ENCODE measurements at regions not wholly inside any gene's neighbourhood (a gene's known extent, or its start where the extent isn't known, plus 50 kb on each side); places are given as distances from the start of the nearest gene placed in this dataset.

GRCh38 chr6:44659726-44660125 lies 272.2 kb downstream of the CDC5L start:
- H3K36me3 ChIP-seq (ENCODE audit: control insufficient read depth in 2 of 3, insufficient read depth in 3 of 3, low read length in 3 of 3): no peaks in the 10 kb centered on the region
- H3K4me3 ChIP-seq (ENCODE audit: low read length): no peak overlapping the region
- H3K4me1 ChIP-seq (ENCODE audit: control insufficient read depth in 2 of 2, insufficient read depth in 2 of 2, low read length in 2 of 2): peaks cover 0 to 9% of the 10 kb centered on the region in 2 donors
- ChIA-PET POLR2A (no interaction called here), CTCF (interaction anchor here (0.6 to 1.0 kb wide), 2 partner anchors 1055 to 1310 kb away, joined by 3 to 5 read pairs; no protein-coding TSS in a partner anchor)
- no peak overlapping the region for H3K27ac ChIP-seq (ENCODE audit: low read depth, low read length)
- H3K4me3 Mint-ChIP-seq: no peak overlapping the region
- H3K9me3 Mint-ChIP-seq: peaks cover 0 to 2% (median 0%) of the 10 kb centered on the region in 11 donors
- H3K9me3 ChIP-seq (ENCODE audit: control insufficient read depth in 2 of 3, low read length in 3 of 3): no peaks in the 10 kb centered on the region
- DNase-seq (no peak), ATAC-seq (no peak)
- H3K27ac Mint-ChIP-seq: no peak overlapping the region
- peaks cover 0 to 2% (median 0%) of the 10 kb centered on the region in 5 donors for H3K36me3 Mint-ChIP-seq
- no peaks in the 10 kb centered on the region for H3K27me3 ChIP-seq (ENCODE audit: control insufficient read depth in 2 of 2, insufficient read depth in 2 of 2, low read length in 2 of 2)
- peaks cover 6 to 10% (median 7%) of the 10 kb centered on the region in 7 donors for H3K4me1 Mint-ChIP-seq
- no peaks in the 10 kb centered on the region for H3K27me3 Mint-ChIP-seq
- intact Hi-C loops (cut with micrococcal nuclease): loop anchor here (5.0 to 10.0 kb wide), 5 partner anchors 182 to 663 kb away; no protein-coding TSS in a partner anchor

GRCh38 chr6:44660561-44661220 lies 273.2 kb downstream of the CDC5L start:
- no peak for ATAC-seq
- H3K4me1 Mint-ChIP-seq: no peaks in the 10 kb centered on the region
- intact Hi-C loops (cut with micrococcal nuclease): no loop called here
- no peak overlapping the region for H3K27ac Mint-ChIP-seq
- Histone ChIP-seq H3K4me1 (ENCODE audit: control insufficient read depth in 2 of 2, insufficient read depth in 2 of 2, low read length in 2 of 2) (peaks cover 0 to 2% of the 10 kb centered on the region in 2 donors), H3K4me3 (ENCODE audit: low read length) (no peak overlapping the region), H3K9me3 (ENCODE audit: control insufficient read depth in 2 of 3, low read length in 3 of 3) (no peaks in the 10 kb centered on the region), H3K36me3 (ENCODE audit: control insufficient read depth in 2 of 3, insufficient read depth in 3 of 3, low read length in 3 of 3) (no peaks in the 10 kb centered on the region), H3K27ac (ENCODE audit: low read depth, low read length) (no peak overlapping the region), H3K27me3 (ENCODE audit: control insufficient read depth in 2 of 2, insufficient read depth in 2 of 2, low read length in 2 of 2) (no peaks in the 10 kb centered on the region)
- DNase-seq: no peak
- H3K4me3 Mint-ChIP-seq: no peak overlapping the region
- H3K36me3 Mint-ChIP-seq: peaks cover 0 to 2% (median 0%) of the 10 kb centered on the region in 5 donors
- H3K9me3 Mint-ChIP-seq: peaks cover 0 to 2% (median 0%) of the 10 kb centered on the region in 11 donors
- CTCF ChIA-PET: interaction anchor here (0.6 to 1.2 kb wide), 2 partner anchors 8 to 1044 kb away, joined by 3 read pairs; no protein-coding TSS in a partner anchor
- no peaks in the 10 kb centered on the region for H3K27me3 Mint-ChIP-seq
- POLR2A ChIA-PET: no interaction called here

- Mint-ChIP-seq H3K4me3 (no peak overlapping the region), H3K4me1 (no peaks in the 10 kb centered on the region), H3K27me3 (no peaks in the 10 kb centered on the region), H3K9me3 (peaks cover 0 to 2% (median 0%) of the 10 kb centered on the region in 11 donors), H3K36me3 (peaks cover 0 to 2% (median 0%) of the 10 kb centered on the region in 5 donors), H3K27ac (no peak overlapping the region)
- Histone ChIP-seq H3K9me3 (ENCODE audit: control insufficient read depth in 2 of 3, low read length in 3 of 3) (no peaks in the 10 kb centered on the region), H3K4me1 (ENCODE audit: control insufficient read depth in 2 of 2, insufficient read depth in 2 of 2, low read length in 2 of 2) (no peaks in the 10 kb centered on the region), H3K4me3 (ENCODE audit: low read length) (no peak overlapping the region), H3K36me3 (ENCODE audit: control insufficient read depth in 2 of 3, insufficient read depth in 3 of 3, low read length in 3 of 3) (no peaks in the 10 kb centered on the region), H3K27ac (ENCODE audit: low read depth, low read length) (no peak overlapping the region), H3K27me3 (ENCODE audit: control insufficient read depth in 2 of 2, insufficient read depth in 2 of 2, low read length in 2 of 2) (no peaks in the 10 kb centered on the region)
- no peak for ATAC-seq
- ChIA-PET CTCF (interaction anchor here (0.6 to 1.2 kb wide), 4 partner anchors 9 to 1257 kb away, joined by 3 read pairs; no protein-coding TSS in a partner anchor), POLR2A (interaction anchor here (1.1 kb wide), 1 partner anchor 11 kb away, joined by 3 read pairs; no protein-coding TSS in a partner anchor)
- intact Hi-C loops (cut with micrococcal nuclease): no loop called here
- DNase-seq: no peak
Measured at GRCh38 chr6:44661221-44662008, 273.9 kb downstream of the CDC5L start.

- intact Hi-C loops (cut with micrococcal nuclease): no loop called here
- ATAC-seq (no peak), DNase-seq (no peak)
- Mint-ChIP-seq H3K27ac (no peak overlapping the region), H3K4me1 (peaks cover 0 to under 1% (median 0%) of the 10 kb centered on the region in 7 donors), H3K27me3 (no peaks in the 10 kb centered on the region), H3K4me3 (no peak overlapping the region), H3K9me3 (peaks cover 0 to 2% (median 0%) of the 10 kb centered on the region in 11 donors), H3K36me3 (peaks cover 0 to 2% (median 0%) of the 10 kb centered on the region in 5 donors)
- H3K27ac ChIP-seq (ENCODE audit: low read depth, low read length): no peak overlapping the region
- H3K4me3 ChIP-seq (ENCODE audit: low read length): no peak overlapping the region
- no peaks in the 10 kb centered on the region for H3K9me3 ChIP-seq (ENCODE audit: control insufficient read depth in 2 of 3, low read length in 3 of 3)
- no peaks in the 10 kb centered on the region for H3K27me3 ChIP-seq (ENCODE audit: control insufficient read depth in 2 of 2, insufficient read depth in 2 of 2, low read length in 2 of 2)
- POLR2A ChIA-PET: interaction anchor here (1.1 kb wide), 1 partner anchor 10 kb away, joined by 3 read pairs; no protein-coding TSS in a partner anchor
- no peaks in the 10 kb centered on the region for H3K4me1 ChIP-seq (ENCODE audit: control insufficient read depth in 2 of 2, insufficient read depth in 2 of 2, low read length in 2 of 2)
- CTCF ChIA-PET: interaction anchor here (0.7 to 1.0 kb wide), 2 partner anchors 757 to 1052 kb away, joined by 3 read pairs; no protein-coding TSS in a partner anchor
- no peaks in the 10 kb centered on the region for H3K36me3 ChIP-seq (ENCODE audit: control insufficient read depth in 2 of 3, insufficient read depth in 3 of 3, low read length in 3 of 3)
Measured at GRCh38 chr6:44662461-44663121, 275.1 kb downstream of the CDC5L start.

- no peak overlapping the region for H3K27ac ChIP-seq (ENCODE audit: low read depth, low read length)
- H3K27me3 Mint-ChIP-seq: no peaks in the 10 kb centered on the region
- ATAC-seq (no peak), DNase-seq (no peak)
- H3K36me3 Mint-ChIP-seq: no peaks in the 10 kb centered on the region
- no peaks in the 10 kb centered on the region for H3K36me3 ChIP-seq (ENCODE audit: control insufficient read depth in 2 of 3, insufficient read depth in 3 of 3, low read length in 3 of 3)
- intact Hi-C loops (cut with micrococcal nuclease): no loop called here
- no peaks in the 10 kb centered on the region for H3K9me3 ChIP-seq (ENCODE audit: control insufficient read depth in 2 of 3, low read length in 3 of 3)
- ChIA-PET CTCF (interaction anchor here (1.0 kb wide), 1 partner anchor 1051 kb away, joined by 3 read pairs; no protein-coding TSS in a partner anchor), POLR2A (interaction anchor here (0.5 kb wide), 1 partner anchor 373 kb away, joined by 3 read pairs; no protein-coding TSS in a partner anchor)
- H3K9me3 Mint-ChIP-seq: no peaks in the 10 kb centered on the region
- no peak overlapping the region for H3K27ac Mint-ChIP-seq
- H3K4me3 ChIP-seq (ENCODE audit: low read length): no peak overlapping the region
- H3K4me3 Mint-ChIP-seq: no peak overlapping the region
- H3K4me1 Mint-ChIP-seq: peaks cover 0 to 1% (median 0%) of the 10 kb centered on the region in 7 donors
- H3K4me1 ChIP-seq (ENCODE audit: control insufficient read depth in 2 of 2, insufficient read depth in 2 of 2, low read length in 2 of 2): no peaks in the 10 kb centered on the region
- no peaks in the 10 kb centered on the region for H3K27me3 ChIP-seq (ENCODE audit: control insufficient read depth in 2 of 2, insufficient read depth in 2 of 2, low read length in 2 of 2)
Measured at GRCh38 chr6:44663860-44664634, 276.5 kb downstream of the CDC5L start.

- ATAC-seq: no peak
- CTCF ChIA-PET: interaction anchor here (0.6 kb wide), 1 partner anchor 710 kb away, joined by 6 read pairs; no protein-coding TSS in a partner anchor
Measured at GRCh38 chr6:44664716-44665115, 277.2 kb downstream of the CDC5L start.

More at GRCh38 chr6:44664716-44665115, 277.2 kb downstream of the CDC5L start:
- Histone ChIP-seq H3K27ac (ENCODE audit: low read depth, low read length) (no peak overlapping the region), H3K4me1 (ENCODE audit: control insufficient read depth in 2 of 2, insufficient read depth in 2 of 2, low read length in 2 of 2) (no peaks in the 10 kb centered on the region), H3K4me3 (ENCODE audit: low read length) (no peak overlapping the region), H3K9me3 (ENCODE audit: control insufficient read depth in 2 of 3, low read length in 3 of 3) (no peaks in the 10 kb centered on the region), H3K27me3 (ENCODE audit: control insufficient read depth in 2 of 2, insufficient read depth in 2 of 2, low read length in 2 of 2) (no peaks in the 10 kb centered on the region), H3K36me3 (ENCODE audit: control insufficient read depth in 2 of 3, insufficient read depth in 3 of 3, low read length in 3 of 3) (no peaks in the 10 kb centered on the region)
- no peak for DNase-seq
- intact Hi-C loops (cut with micrococcal nuclease): no loop called here
- Mint-ChIP-seq H3K4me3 (no peak overlapping the region), H3K27me3 (no peaks in the 10 kb centered on the region), H3K27ac (no peak overlapping the region), H3K36me3 (no peaks in the 10 kb centered on the region), H3K9me3 (peaks cover 0 to 5% (median 0%) of the 10 kb centered on the region in 11 donors), H3K4me1 (peaks cover 0 to 1% (median 0%) of the 10 kb centered on the region in 7 donors)
- POLR2A ChIA-PET: no interaction called here

All from naive thymus-derived CD4-positive, alpha-beta T cell (primary cell).